PC-3 (cell line): ENCODE measurements at regions not wholly inside any gene's neighbourhood (a gene's known extent, or its start where the extent isn't known, plus 50 kb on each side); places are given as distances from the start of the nearest gene placed in this dataset.

Source experiments
- ATAC-seq: fragments of 200-7000 bp; cut with Tn5 transposase; 2 replicates; pipeline ENCODE4 v1.9.1; 2020; ENCODE audit warnings: mild to moderate bottlenecking, moderate library complexity
- BruUV-seq: library from RNA; stranded (reverse); fragments of 400-500 nt; replicated peaks from 2 replicates; lab custom pipeline; 2021; lab: Mats Ljungman, UMichigan
- CTCF ChIA-PET: fragments of 300-600 bp; sonication (Branson Sonifier 250); formaldehyde crosslinking; loops from one replicate; lab custom pipeline; 2022; ENCODE audit warnings: antibody characterized with exemption; lab: Charles Lee
- POLR2A ChIA-PET: fragments of 300-600 bp; sonication (Branson Sonifier 250); formaldehyde crosslinking; loops from one replicate; lab custom pipeline; 2022; ENCODE audit warnings: antibody characterized with exemption; ENCODE audit not compliant: unreplicated experiment; lab: Charles Lee
- DNase-seq: peaks from one replicate; pipeline ENCODE4 v3.0.0-alpha.2; 2015
- H2AFZ ChIP-seq: fragments of 300-600 bp; sonication (generic); 2 replicates; pipeline ENCODE4 v1.6.0; 2016; ENCODE audit warnings: antibody characterized with exemption, low read length
- H3F3A ChIP-seq: fragments of 300-600 bp; sonication (generic); one replicate; pipeline ENCODE4 v1.6.0; 2017; ENCODE audit warnings: antibody characterized with exemption, low read length, control low read depth, mild to moderate bottlenecking; ENCODE audit not compliant: unreplicated experiment
- H3K27ac ChIP-seq: fragments of 300-600 bp; sonication (generic); 2 replicates; pipeline ENCODE4 v1.5.1; 2016; ENCODE audit warnings: mild to moderate bottlenecking, low read length
- H3K27me3 ChIP-seq: fragments of 300-600 bp; sonication (generic); 2 replicates; pipeline ENCODE4 v1.6.1; 2016; ENCODE audit warnings: low read length, mixed read lengths
- H3K36me3 ChIP-seq: fragments of 300-600 bp; sonication (generic); 2 replicates; pipeline ENCODE4 v1.6.1; 2016; ENCODE audit warnings: low read depth, mixed run types, low read length, mixed read lengths
- H3K4me1 ChIP-seq: fragments of 300-600 bp; sonication (generic); 2 replicates; pipeline ENCODE4 v1.5.1; 2016; ENCODE audit warnings: low read length; ENCODE audit not compliant: insufficient read depth
- H3K4me2 ChIP-seq: fragments of 300-600 bp; sonication (generic); 2 replicates; pipeline ENCODE4 v1.6.0; 2016; ENCODE audit warnings: low read length
- H3K4me3 ChIP-seq: fragments of 300-600 bp; sonication (generic); 2 replicates; pipeline ENCODE4 v1.5.1; 2016; ENCODE audit warnings: mild to moderate bottlenecking, low read length, mixed read lengths
- H3K79me2 ChIP-seq: fragments of 300-600 bp; sonication (generic); 2 replicates; pipeline ENCODE4 v1.6.1; 2017; ENCODE audit warnings: low read length, mixed read lengths
- H3K9ac ChIP-seq: fragments of 300-600 bp; sonication (generic); 2 replicates; pipeline ENCODE4 v1.6.0; 2016; ENCODE audit warnings: mild to moderate bottlenecking, low read length
- H3K9me2 ChIP-seq: fragments of 300-600 bp; sonication (generic); replicated peaks from 2 replicates; pipeline ENCODE4 v1.6.1; 2016; ENCODE audit warnings: mixed run types, low read length, mixed read lengths
- H3K9me3 ChIP-seq: fragments of 300-600 bp; sonication (generic); 2 replicates; pipeline ENCODE4 v1.6.1; 2016; ENCODE audit warnings: low read length, mixed read lengths
- H4K20me1 ChIP-seq: fragments of 300-600 bp; sonication (generic); 2 replicates; pipeline ENCODE4 v1.6.1; 2016; ENCODE audit warnings: low read length, mixed read lengths
- CTCF ChIP-seq: fragments of 300-600 bp; sonication (generic); conservative IDR thresholded peaks from 2 replicates; pipeline ENCODE4 v1.5.1; 2017; ENCODE audit warnings: antibody characterized with exemption, low read depth, mild to moderate bottlenecking, low read length
- EZH2 ChIP-seq: fragments of 300-600 bp; sonication (generic); IDR thresholded peaks from one replicate; pipeline ENCODE4 v1.6.1; 2017; ENCODE audit warnings: antibody characterized with exemption, mild to moderate bottlenecking, low read length; ENCODE audit not compliant: unreplicated experiment
- EZH2phosphoT487 ChIP-seq: fragments of 300-600 bp; sonication (generic); IDR thresholded peaks from 2 replicates; pipeline ENCODE4 v1.6.1; 2018; ENCODE audit warnings: mild to moderate bottlenecking, antibody characterized with exemption, low read length, borderline replicate concordance
- intact Hi-C: fragments of 100-400 bp; cut with micrococcal nuclease; formaldehyde crosslinking; loops from 2 replicates; pipeline ENCODE4 v1.9.0; 2023

- no peak overlapping the region for H3K27ac ChIP-seq
- peaks cover 49% of the 10 kb centered on the region for H3K27me3 ChIP-seq
- CTCF ChIA-PET: no interaction called here
- no peak overlapping the region for H3K4me2 ChIP-seq
- no peak for TF ChIP-seq EZH2phosphoT487
- TF ChIP-seq CTCF: no peak
- no peak for TF ChIP-seq EZH2
- H3K4me3 ChIP-seq: no peak overlapping the region
- ATAC-seq: no peak
- H3K79me2 ChIP-seq: no peaks in the 10 kb centered on the region
- DNase-seq: no peak
- no peaks in the 10 kb centered on the region for H3K36me3 ChIP-seq
- POLR2A ChIA-PET: no interaction called here
- H3K4me1 ChIP-seq: no peaks in the 10 kb centered on the region
- intact Hi-C loops: no loop called here
- no peaks in the 10 kb centered on the region for H3K9me2 ChIP-seq
- no peaks in the 10 kb centered on the region for H3F3A ChIP-seq
- H4K20me1 ChIP-seq: no peaks in the 10 kb centered on the region
- H3K9ac ChIP-seq: no peak overlapping the region
- no peak overlapping the region for H2AFZ ChIP-seq
- H3K9me3 ChIP-seq: no peaks in the 10 kb centered on the region
- BruUV-seq: no TSS peak
Measured at GRCh38 chr12:107957459-107957858, 171.6 kb upstream of the WSCD2 start.

- ChIA-PET POLR2A (no interaction called here), CTCF (no interaction called here)
- no peaks in the 10 kb centered on the region for H3K9me2 ChIP-seq
- H3K4me2 ChIP-seq: no peak overlapping the region
- H3K9me3 ChIP-seq: no peaks in the 10 kb centered on the region
- no peaks in the 10 kb centered on the region for H3K79me2 ChIP-seq
- intact Hi-C loops: no loop called here
- TF ChIP-seq CTCF: no peak
- no peak overlapping the region for H3K4me3 ChIP-seq
- BruUV-seq: no TSS peak
- no peaks in the 10 kb centered on the region for H3F3A ChIP-seq
- H3K27ac ChIP-seq: no peak overlapping the region
- H3K9ac ChIP-seq: no peak overlapping the region
- no peak for DNase-seq
- no peaks in the 10 kb centered on the region for H4K20me1 ChIP-seq
- H3K4me1 ChIP-seq: no peaks in the 10 kb centered on the region
- no peak overlapping the region for H2AFZ ChIP-seq
- no peaks in the 10 kb centered on the region for H3K36me3 ChIP-seq
- peaks cover 44% of the 10 kb centered on the region for H3K27me3 ChIP-seq
- ATAC-seq: no peak
Measured at GRCh38 chr12:107963635-107964034, 165.5 kb upstream of the WSCD2 start.

GRCh38 chr12:107967170-107967569 is 161.9 kb upstream of the WSCD2 start:
- BruUV-seq: no TSS peak
- no peaks in the 10 kb centered on the region for H3K9me2 ChIP-seq
- DNase-seq: peak; percentile 5

More at GRCh38 chr12:107967170-107967569, 161.9 kb upstream of the WSCD2 start:
- Histone ChIP-seq H3K4me1 (no peaks in the 10 kb centered on the region), H3K36me3 (no peaks in the 10 kb centered on the region), H3K9ac (no peak overlapping the region), H3K9me3 (no peaks in the 10 kb centered on the region), H2AFZ (no peak overlapping the region), H3K4me3 (no peak overlapping the region), H3K79me2 (no peaks in the 10 kb centered on the region), H4K20me1 (no peaks in the 10 kb centered on the region), H3F3A (no peaks in the 10 kb centered on the region), H3K27me3 (peaks cover 48% of the 10 kb centered on the region), H3K4me2 (no peak overlapping the region), H3K27ac (no peak overlapping the region)
- intact Hi-C loops: no loop called here
- POLR2A ChIA-PET: no interaction called here
- CTCF ChIA-PET: no interaction called here
- ATAC-seq: no peak
- TF ChIP-seq EZH2 (no peak), CTCF (no peak), EZH2phosphoT487 (no peak)
